ENCODE measurements at regions not wholly inside any gene's neighbourhood (a gene's known extent, or its start where the extent isn't known, plus 50 kb on each side); places are given as distances from the start of the nearest gene placed in this dataset.

DNA sequence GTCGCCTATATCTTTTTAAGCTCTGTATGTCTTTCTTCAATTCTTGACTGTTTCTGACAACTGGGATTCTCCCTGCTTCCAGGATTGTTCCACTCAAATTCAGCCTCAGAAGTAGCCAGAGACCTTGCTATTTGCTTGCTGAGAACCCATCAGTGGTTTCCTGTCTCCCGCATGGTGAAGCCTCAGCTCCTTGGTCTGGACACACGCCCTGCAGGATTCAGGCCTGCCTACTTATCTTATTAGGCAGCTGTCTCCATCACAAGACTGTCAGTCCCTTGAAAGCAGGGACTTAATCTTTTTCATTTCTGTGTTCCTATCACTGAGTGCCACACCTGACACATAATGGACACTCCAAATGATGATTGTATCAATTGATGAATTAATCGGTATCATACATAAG is 175.3 kb downstream of the PLPP3 start:
- no peak overlapping the region for H3K4me3 ChIP-seq (ENCODE audit: low read depth, low read length)
- TF ChIP-seq, protein P1, sequence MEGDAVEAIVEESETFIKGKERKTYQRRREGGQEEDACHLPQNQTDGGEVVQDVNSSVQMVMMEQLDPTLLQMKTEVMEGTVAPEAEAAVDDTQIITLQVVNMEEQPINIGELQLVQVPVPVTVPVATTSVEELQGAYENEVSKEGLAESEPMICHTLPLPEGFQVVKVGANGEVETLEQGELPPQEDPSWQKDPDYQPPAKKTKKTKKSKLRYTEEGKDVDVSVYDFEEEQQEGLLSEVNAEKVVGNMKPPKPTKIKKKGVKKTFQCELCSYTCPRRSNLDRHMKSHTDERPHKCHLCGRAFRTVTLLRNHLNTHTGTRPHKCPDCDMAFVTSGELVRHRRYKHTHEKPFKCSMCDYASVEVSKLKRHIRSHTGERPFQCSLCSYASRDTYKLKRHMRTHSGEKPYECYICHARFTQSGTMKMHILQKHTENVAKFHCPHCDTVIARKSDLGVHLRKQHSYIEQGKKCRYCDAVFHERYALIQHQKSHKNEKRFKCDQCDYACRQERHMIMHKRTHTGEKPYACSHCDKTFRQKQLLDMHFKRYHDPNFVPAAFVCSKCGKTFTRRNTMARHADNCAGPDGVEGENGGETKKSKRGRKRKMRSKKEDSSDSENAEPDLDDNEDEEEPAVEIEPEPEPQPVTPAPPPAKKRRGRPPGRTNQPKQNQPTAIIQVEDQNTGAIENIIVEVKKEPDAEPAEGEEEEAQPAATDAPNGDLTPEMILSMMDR (IDR thresholded peaks at IDR 0.05; ENCODE audit: insufficient read depth, low read depth, low read length, missing control alignments): no peak
- no peak for DNase-seq (ENCODE audit: low read depth)

DNA sequence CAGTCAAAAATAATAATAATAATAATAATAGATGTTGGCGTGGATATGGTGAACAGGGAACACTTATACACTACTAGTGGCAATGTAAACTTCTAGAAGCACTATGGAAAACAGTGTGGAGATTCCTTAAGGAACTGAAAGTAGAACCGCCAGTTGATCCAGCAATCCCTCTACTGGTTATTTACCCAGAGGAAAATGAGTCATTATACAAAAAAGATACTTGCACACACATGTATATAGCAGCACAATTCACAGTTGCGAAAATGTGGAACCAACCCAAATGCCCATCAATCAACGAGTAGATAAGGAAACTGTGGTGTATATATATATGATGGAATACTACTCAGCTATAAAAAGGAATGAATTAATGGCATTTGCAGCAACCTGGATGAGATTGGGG is 176.0 kb downstream of the PLPP3 start:
- no peak overlapping the region for H3K4me3 ChIP-seq (ENCODE audit: low read depth, low read length)
- DNase-seq (ENCODE audit: low read depth): no peak
- TF ChIP-seq, protein P1 (IDR thresholded peaks at IDR 0.05; ENCODE audit: insufficient read depth, low read depth, low read length, missing control alignments): no peak

DNA sequence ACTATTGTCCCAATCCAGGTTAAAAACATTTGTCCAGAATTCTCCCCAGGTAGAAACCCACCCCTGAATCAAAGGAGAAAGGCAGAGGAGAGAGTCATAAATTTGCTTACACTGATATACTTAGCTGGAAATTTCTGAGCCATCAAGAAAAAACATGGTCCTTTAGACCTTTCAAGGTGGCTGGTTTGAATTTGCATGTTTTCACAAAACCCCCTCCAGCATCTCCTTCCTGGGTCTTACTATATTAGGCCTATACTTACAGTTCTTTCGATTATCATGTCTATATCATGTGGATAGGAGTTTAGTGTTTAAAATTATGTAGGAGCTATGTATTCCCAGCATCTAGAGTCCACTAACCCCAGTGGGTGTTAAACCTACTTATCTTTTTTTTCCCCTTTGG is 178.2 kb downstream of the PLPP3 start:
- DNase-seq (ENCODE audit: low read depth): no peak
- H3K4me3 ChIP-seq (ENCODE audit: low read depth, low read length): no peak overlapping the region
- TF ChIP-seq, protein P1 (IDR thresholded peaks at IDR 0.05; ENCODE audit: insufficient read depth, low read depth, low read length, missing control alignments): no peak

- DNase-seq (ENCODE audit: low read depth): no peak
- TF ChIP-seq, protein P1 (IDR thresholded peaks at IDR 0.05; ENCODE audit: insufficient read depth, low read depth, low read length, missing control alignments): no peak
- no peak overlapping the region for H3K4me3 ChIP-seq (ENCODE audit: low read depth, low read length)
Measured at GRCh38 chr1:56400526-56400925, 178.8 kb downstream of the PLPP3 start.

GRCh38 chr1:56399795-56400194 is 179.6 kb downstream of the PLPP3 start:
- no peak overlapping the region for H3K4me3 ChIP-seq (ENCODE audit: low read depth, low read length)
- DNase-seq (ENCODE audit: low read depth): no peak
- TF ChIP-seq, protein P1 (IDR thresholded peaks at IDR 0.05; ENCODE audit: insufficient read depth, low read depth, low read length, missing control alignments): no peak

DNA sequence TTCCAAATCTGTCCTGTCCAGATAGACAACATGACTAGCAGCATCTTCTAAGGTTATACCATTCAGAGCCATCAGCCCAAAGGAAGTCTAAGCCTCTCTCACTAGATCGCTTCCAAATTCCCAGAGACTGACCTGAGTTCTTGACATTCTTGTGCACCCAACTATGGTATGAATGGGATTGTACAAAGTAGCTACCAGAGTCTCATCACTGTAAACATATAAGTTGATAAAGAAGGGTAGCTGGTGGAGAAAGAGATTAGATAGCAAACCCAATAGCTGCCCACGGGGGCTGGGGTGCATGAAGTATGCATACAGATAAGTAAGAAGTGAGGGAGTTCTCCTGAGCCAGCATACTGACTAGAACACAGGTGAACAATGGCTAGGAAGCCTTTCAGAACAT is 180.0 kb downstream of the PLPP3 start:
- DNase-seq (ENCODE audit: low read depth): no peak
- no peak overlapping the region for H3K4me3 ChIP-seq (ENCODE audit: low read depth, low read length)
- TF ChIP-seq, protein P1 (IDR thresholded peaks at IDR 0.05; ENCODE audit: insufficient read depth, low read depth, low read length, missing control alignments): no peak

- no peak for DNase-seq (ENCODE audit: low read depth)
- H3K4me3 ChIP-seq (ENCODE audit: low read depth, low read length): no peak overlapping the region
- TF ChIP-seq, protein P1 (IDR thresholded peaks at IDR 0.05; ENCODE audit: insufficient read depth, low read depth, low read length, missing control alignments): no peak
Measured at GRCh38 chr1:56397811-56398231, 181.5 kb downstream of the PLPP3 start.
